GM20000 (cell line): ENCODE measurements at regions not wholly inside any gene's neighbourhood (a gene's known extent, or its start where the extent isn't known, plus 50 kb on each side); places are given as distances from the start of the nearest gene placed in this dataset.

Experiments used
- DNase-seq: peaks from one replicate; pipeline ENCODE4 v3.0.0; 2012; ENCODE audit warnings: low spot score
- CTCF ChIP-seq: IDR thresholded peaks from 2 replicates; pipeline ENCODE4 v1.5.1; 2012; ENCODE audit warnings: mild to moderate bottlenecking, control low read depth; ENCODE audit errors: extremely low read depth, missing control alignments

GRCh38 chr15:38691377-38691776 lies 126.8 kb upstream of the RASGRP1 start:
- DNase-seq, result no peak
- no peak for TF ChIP-seq CTCF

GRCh38 chr15:38691965-38692788 lies 127.6 kb upstream of the RASGRP1 start:
- no peak for TF ChIP-seq CTCF
- DNase-seq, result no peak

GRCh38 chr15:38692789-38693062 lies 128.1 kb upstream of the RASGRP1 start:
- DNase-seq, result no peak

GRCh38 chr15:38695249-38696108 lies 130.9 kb upstream of the RASGRP1 start:
- no peak for DNase-seq
- TF ChIP-seq CTCF, result no peak

More at GRCh38 chr15:38692789-38693062, 128.1 kb upstream of the RASGRP1 start:
- no peak for TF ChIP-seq CTCF

- TF ChIP-seq CTCF, result no peak
- DNase-seq, result peak; percentile 36
Observed at GRCh38 chr15:38696109-38696727, 131.6 kb upstream of the RASGRP1 start.

- no peak for DNase-seq
- no peak for TF ChIP-seq CTCF
Observed at GRCh38 chr15:38696790-38697495, 132.3 kb upstream of the RASGRP1 start.
